ENCODE measurements at regions not wholly inside any gene's neighbourhood (a gene's known extent, or its start where the extent isn't known, plus 50 kb on each side); places are given as distances from the start of the nearest gene placed in this dataset.

DNA sequence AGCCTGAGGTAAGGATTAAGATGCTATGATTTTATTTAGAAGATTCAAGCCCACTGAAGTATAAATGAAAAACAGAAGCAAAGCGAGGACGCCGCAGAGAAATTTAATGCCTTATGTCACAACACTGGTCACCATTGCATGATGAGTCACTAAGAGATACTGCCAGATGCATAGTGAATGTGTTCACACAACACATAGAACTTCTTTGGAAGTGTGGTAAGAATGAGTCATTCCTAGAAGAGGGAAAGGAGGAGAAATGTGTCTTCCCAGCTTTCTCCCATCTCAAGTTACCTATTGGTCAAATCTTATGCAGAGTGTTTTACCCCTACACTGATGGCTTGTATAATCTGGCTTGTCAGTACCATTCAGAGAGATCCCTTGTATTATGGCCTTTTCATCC is 465.3 kb upstream of the ARRDC3 start:
- Histone ChIP-seq H3K27ac (ENCODE audit: low read depth, low read length) (no peak overlapping the region), H3K9me3 (ENCODE audit: low read length) (no peaks in the 10 kb centered on the region), H3K36me3 (ENCODE audit: insufficient read depth, low read length) (no peaks in the 10 kb centered on the region), H3K4me3 (ENCODE audit: low read depth in 1 of 2, low read length in 2 of 2) (no peak overlapping the region), H3K9ac (ENCODE audit: low read length) (no peak overlapping the region), H3K27me3 (ENCODE audit: control insufficient read depth in 1 of 2, insufficient read depth in 2 of 2, low read length in 2 of 2) (no peaks in the 10 kb centered on the region), H3K4me1 (ENCODE audit: insufficient read depth, low read length) (no peaks in the 10 kb centered on the region)

DNA sequence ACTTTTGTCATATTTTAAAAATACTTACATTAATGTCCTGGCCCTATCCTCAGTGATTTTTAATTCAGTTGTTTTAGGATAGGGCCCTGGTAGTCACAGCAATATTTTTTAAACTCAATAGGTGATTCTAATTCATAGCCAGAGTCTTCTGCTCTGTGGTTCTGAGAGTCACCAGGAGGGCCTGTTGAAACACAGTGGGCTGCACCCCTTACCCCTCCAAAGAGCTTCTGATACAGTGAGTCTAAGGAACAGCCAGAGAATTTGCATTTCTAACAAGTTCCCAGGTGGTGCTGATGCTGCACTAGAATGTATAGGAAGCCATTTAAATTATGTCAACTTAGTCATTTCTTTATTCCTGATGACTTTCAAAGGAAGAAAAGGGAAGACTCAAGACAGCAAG is 458.3 kb upstream of the ARRDC3 start:
- H3K27me3 ChIP-seq (ENCODE audit: control insufficient read depth in 1 of 2, insufficient read depth in 2 of 2, low read length in 2 of 2): no peaks in the 10 kb centered on the region
- H3K4me1 ChIP-seq (ENCODE audit: insufficient read depth, low read length): no peaks in the 10 kb centered on the region
- no peak overlapping the region for H3K4me3 ChIP-seq (ENCODE audit: low read depth in 1 of 2, low read length in 2 of 2)
- no peak overlapping the region for H3K9ac ChIP-seq (ENCODE audit: low read length)
- no peak overlapping the region for H3K27ac ChIP-seq (ENCODE audit: low read depth, low read length)
- no peaks in the 10 kb centered on the region for H3K36me3 ChIP-seq (ENCODE audit: insufficient read depth, low read length)
- no peaks in the 10 kb centered on the region for H3K9me3 ChIP-seq (ENCODE audit: low read length)

DNA sequence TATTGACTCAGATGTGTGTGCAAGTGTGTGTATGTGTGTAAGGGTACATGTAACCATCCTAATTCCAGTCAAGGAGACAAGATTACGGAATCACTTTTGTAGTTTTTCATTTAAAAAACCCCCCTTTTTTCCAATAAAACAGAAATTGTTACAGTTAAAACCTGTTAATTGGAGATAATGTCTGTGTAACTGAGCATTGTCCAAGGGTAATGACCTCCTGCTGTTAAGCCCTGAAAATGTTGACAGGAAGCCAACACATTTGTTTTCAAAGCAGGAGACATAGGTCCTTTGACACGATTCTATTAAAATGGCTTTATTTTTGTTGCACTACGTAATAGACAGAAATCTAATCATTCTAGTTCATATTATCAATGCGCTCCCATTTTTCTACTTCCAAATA is 457.3 kb upstream of the ARRDC3 start:
- Histone ChIP-seq H3K27me3 (ENCODE audit: control insufficient read depth in 1 of 2, insufficient read depth in 2 of 2, low read length in 2 of 2) (no peaks in the 10 kb centered on the region), H3K9me3 (ENCODE audit: low read length) (no peaks in the 10 kb centered on the region), H3K4me1 (ENCODE audit: insufficient read depth, low read length) (no peaks in the 10 kb centered on the region), H3K27ac (ENCODE audit: low read depth, low read length) (no peak overlapping the region), H3K4me3 (ENCODE audit: low read depth in 1 of 2, low read length in 2 of 2) (no peak overlapping the region), H3K36me3 (ENCODE audit: insufficient read depth, low read length) (no peaks in the 10 kb centered on the region), H3K9ac (ENCODE audit: low read length) (no peak overlapping the region)

DNA sequence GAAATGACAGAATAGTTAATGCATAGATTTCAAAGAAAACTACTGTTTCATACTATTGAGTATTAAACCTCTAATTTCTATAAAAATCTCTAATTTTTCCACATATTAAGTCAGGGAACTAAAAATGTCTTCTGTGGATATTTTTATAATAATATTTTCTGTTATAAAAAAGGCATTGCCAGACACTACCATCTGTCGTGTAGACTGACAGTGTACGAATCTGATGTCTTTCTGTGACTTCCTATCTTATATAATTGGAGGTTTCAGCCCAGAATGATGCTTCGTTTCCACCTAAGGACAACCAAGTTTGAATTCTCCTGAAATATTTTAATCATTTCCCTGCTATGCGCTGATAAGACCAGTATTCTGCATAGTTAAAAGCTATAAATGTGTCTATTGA is 456.6 kb upstream of the ARRDC3 start:
- H3K4me3 ChIP-seq (ENCODE audit: low read depth in 1 of 2, low read length in 2 of 2): no peak overlapping the region
- H3K27ac ChIP-seq (ENCODE audit: low read depth, low read length): no peak overlapping the region
- H3K4me1 ChIP-seq (ENCODE audit: insufficient read depth, low read length): no peaks in the 10 kb centered on the region
- no peaks in the 10 kb centered on the region for H3K9me3 ChIP-seq (ENCODE audit: low read length)
- H3K9ac ChIP-seq (ENCODE audit: low read length): no peak overlapping the region
- no peaks in the 10 kb centered on the region for H3K36me3 ChIP-seq (ENCODE audit: insufficient read depth, low read length)
- H3K27me3 ChIP-seq (ENCODE audit: control insufficient read depth in 1 of 2, insufficient read depth in 2 of 2, low read length in 2 of 2): no peaks in the 10 kb centered on the region

DNA sequence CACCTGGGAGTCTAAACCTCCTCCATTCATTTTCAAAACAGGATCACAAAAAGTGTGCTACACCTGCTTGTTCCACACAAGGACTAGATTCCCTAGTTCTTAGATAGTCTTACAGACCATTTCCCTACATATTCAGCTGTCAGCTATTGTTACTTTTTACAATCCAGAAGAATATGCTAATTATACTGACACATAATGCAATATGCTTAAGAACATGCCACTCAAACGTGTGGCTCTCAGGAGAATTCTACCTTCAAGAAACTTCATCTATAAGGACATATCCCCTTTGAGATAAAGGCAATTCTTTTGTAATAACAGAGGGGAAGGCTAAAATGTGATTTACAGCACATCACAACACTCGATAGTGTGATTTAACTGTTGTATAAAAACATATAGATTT is 456.1 kb upstream of the ARRDC3 start:
- Histone ChIP-seq H3K9ac (ENCODE audit: low read length) (no peak overlapping the region), H3K27me3 (ENCODE audit: control insufficient read depth in 1 of 2, insufficient read depth in 2 of 2, low read length in 2 of 2) (no peaks in the 10 kb centered on the region), H3K27ac (ENCODE audit: low read depth, low read length) (no peak overlapping the region), H3K9me3 (ENCODE audit: low read length) (no peaks in the 10 kb centered on the region), H3K4me3 (ENCODE audit: low read depth in 1 of 2, low read length in 2 of 2) (no peak overlapping the region), H3K36me3 (ENCODE audit: insufficient read depth, low read length) (no peaks in the 10 kb centered on the region), H3K4me1 (ENCODE audit: insufficient read depth, low read length) (no peaks in the 10 kb centered on the region)

DNA sequence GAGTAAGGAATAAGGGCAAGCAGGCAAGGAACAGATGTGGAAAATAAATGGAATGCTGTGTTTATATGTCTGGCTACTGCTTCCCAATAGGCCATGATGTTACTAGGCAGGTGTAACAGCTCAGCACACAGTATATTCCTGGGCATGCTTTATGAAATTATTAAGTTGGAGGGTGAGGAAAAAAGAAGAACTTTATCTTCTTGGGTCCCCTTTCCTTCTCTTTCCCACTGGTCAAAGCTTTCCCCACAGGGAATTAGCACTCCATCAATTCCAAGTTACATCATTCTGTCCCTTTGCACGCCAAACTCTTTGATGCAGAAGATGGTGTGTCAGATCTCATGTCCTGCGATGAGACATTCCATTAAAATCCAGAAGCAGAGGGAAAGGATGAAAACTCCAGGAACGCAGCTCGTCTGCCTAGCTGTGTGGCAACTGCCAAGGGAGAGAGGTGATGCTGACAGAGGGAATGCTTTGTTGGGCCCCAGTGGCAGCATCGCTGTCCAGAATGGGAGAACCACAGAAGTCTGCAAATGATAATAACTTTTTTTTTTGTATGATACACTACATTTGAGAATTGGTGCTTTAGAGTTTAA is 447.3 kb upstream of the ARRDC3 start:
- Histone ChIP-seq H3K36me3 (ENCODE audit: insufficient read depth, low read length) (no peaks in the 10 kb centered on the region), H3K27ac (ENCODE audit: low read depth, low read length) (no peak overlapping the region), H3K4me3 (ENCODE audit: low read depth in 1 of 2, low read length in 2 of 2) (no peak overlapping the region), H3K27me3 (ENCODE audit: control insufficient read depth in 1 of 2, insufficient read depth in 2 of 2, low read length in 2 of 2) (no peaks in the 10 kb centered on the region), H3K4me1 (ENCODE audit: insufficient read depth, low read length) (no peaks in the 10 kb centered on the region), H3K9ac (ENCODE audit: low read length) (no peak overlapping the region), H3K9me3 (ENCODE audit: low read length) (no peaks in the 10 kb centered on the region)

DNA sequence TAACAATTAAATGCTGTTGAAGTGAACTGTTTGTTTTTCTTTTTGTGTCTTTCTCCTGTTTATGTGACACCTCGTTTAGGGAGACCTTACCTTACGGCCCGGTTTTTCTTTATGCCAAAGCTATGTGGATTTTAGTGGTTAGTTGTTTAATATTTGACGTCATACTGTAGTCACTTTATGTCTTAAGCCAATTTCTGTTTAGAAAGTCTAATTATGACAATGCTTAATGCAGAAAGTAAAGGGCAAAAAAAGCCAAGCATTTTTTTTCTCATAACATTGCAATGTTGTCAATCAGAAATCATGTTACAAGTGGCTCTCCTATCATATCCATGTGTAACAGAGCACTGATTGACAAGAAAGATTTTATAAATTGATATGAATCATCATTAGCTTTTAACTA is 442.5 kb upstream of the ARRDC3 start:
- Histone ChIP-seq H3K4me3 (ENCODE audit: low read depth in 1 of 2, low read length in 2 of 2) (no peak overlapping the region), H3K4me1 (ENCODE audit: insufficient read depth, low read length) (no peaks in the 10 kb centered on the region), H3K36me3 (ENCODE audit: insufficient read depth, low read length) (no peaks in the 10 kb centered on the region), H3K27me3 (ENCODE audit: control insufficient read depth in 1 of 2, insufficient read depth in 2 of 2, low read length in 2 of 2) (no peaks in the 10 kb centered on the region), H3K9ac (ENCODE audit: low read length) (no peak overlapping the region), H3K27ac (ENCODE audit: low read depth, low read length) (no peak overlapping the region), H3K9me3 (ENCODE audit: low read length) (no peaks in the 10 kb centered on the region)

DNA sequence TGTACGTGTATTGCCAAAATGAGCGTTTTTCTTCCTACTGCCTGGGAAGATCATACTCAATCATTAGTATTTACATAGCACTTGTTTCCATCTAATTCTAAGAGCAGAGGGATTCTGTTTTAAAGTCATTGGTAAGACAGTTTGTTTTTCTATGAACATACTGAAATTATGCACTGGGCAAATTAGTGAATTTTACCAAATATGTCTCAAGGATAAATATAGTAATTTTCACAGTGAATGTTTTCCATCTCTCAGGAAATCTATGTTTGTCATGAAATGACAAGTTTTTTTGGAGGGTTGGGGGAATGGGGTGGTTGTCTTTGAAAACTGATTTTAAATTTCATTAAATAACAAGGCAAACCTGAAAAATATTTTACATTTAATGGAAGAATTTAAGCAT is 441.3 kb upstream of the ARRDC3 start:
- Histone ChIP-seq H3K27ac (ENCODE audit: low read depth, low read length) (no peak overlapping the region), H3K4me1 (ENCODE audit: insufficient read depth, low read length) (no peaks in the 10 kb centered on the region), H3K9me3 (ENCODE audit: low read length) (no peaks in the 10 kb centered on the region), H3K4me3 (ENCODE audit: low read depth in 1 of 2, low read length in 2 of 2) (no peak overlapping the region), H3K36me3 (ENCODE audit: insufficient read depth, low read length) (no peaks in the 10 kb centered on the region), H3K27me3 (ENCODE audit: control insufficient read depth in 1 of 2, insufficient read depth in 2 of 2, low read length in 2 of 2) (no peaks in the 10 kb centered on the region), H3K9ac (ENCODE audit: low read length) (no peak overlapping the region)

DNA sequence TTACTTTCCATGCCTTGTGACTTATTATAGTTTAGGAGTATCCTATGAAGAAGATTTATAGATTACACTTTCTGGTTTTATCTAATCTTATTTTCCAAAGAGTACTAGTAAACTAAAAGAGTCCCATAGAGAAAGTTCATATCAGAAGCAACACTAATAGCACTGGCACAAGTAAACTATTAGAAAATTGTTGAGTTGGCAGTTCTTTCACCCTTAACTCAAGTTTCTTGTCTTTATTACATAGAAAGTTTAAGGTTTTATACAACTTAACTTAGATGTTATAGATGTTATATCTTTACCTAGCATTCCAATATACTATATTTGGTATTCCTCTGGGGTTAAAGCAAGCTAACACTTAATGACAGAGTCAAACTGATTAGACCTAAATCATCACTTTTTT is 437.8 kb upstream of the ARRDC3 start:
- Histone ChIP-seq H3K27me3 (ENCODE audit: control insufficient read depth in 1 of 2, insufficient read depth in 2 of 2, low read length in 2 of 2) (no peaks in the 10 kb centered on the region), H3K4me3 (ENCODE audit: low read depth in 1 of 2, low read length in 2 of 2) (no peak overlapping the region), H3K9ac (ENCODE audit: low read length) (no peak overlapping the region), H3K36me3 (ENCODE audit: insufficient read depth, low read length) (no peaks in the 10 kb centered on the region), H3K4me1 (ENCODE audit: insufficient read depth, low read length) (no peaks in the 10 kb centered on the region), H3K27ac (ENCODE audit: low read depth, low read length) (no peak overlapping the region), H3K9me3 (ENCODE audit: low read length) (no peaks in the 10 kb centered on the region)

DNA sequence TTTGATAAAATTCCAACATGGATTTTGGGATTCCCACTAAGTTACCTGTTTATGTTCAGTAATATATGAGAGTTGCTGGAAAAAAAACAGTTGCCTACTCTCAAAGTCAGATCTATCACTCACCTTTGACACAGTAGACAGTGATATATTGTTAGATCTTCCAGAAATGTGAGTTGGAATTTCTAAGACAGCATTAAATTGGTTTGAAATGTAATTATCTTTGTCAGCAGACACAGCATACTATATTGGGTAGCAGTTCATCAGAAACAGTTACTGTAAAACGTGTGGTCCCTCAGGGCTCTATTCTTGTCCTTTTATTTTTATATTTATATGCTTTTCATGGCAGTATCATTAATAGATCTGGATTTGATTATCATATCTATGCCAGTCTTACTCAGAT is 433.6 kb upstream of the ARRDC3 start:
- Histone ChIP-seq H3K9me3 (ENCODE audit: low read length) (no peaks in the 10 kb centered on the region), H3K36me3 (ENCODE audit: insufficient read depth, low read length) (no peaks in the 10 kb centered on the region), H3K27me3 (ENCODE audit: control insufficient read depth in 1 of 2, insufficient read depth in 2 of 2, low read length in 2 of 2) (no peaks in the 10 kb centered on the region), H3K27ac (ENCODE audit: low read depth, low read length) (no peak overlapping the region), H3K9ac (ENCODE audit: low read length) (no peak overlapping the region), H3K4me3 (ENCODE audit: low read depth in 1 of 2, low read length in 2 of 2) (no peak overlapping the region), H3K4me1 (ENCODE audit: insufficient read depth, low read length) (no peaks in the 10 kb centered on the region)

DNA sequence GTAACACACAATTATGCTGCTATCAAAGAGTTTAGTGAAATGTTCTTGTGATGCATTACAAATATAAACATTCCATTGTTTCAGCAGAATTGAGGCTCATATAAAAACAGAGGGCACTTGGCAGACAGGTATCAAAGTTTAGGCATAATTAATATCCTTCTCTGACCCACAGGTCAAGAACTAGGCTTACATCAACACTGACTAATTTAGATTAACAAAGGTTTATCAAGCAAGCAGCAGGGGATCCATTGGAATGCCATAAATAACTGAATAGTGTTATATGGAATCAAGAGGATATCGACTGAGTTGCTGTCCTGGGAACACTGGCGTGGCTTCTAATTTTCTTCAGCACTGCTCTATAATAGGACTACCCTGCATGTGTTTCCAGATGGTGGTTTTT is 414.5 kb upstream of the ARRDC3 start:
- no peaks in the 10 kb centered on the region for H3K9me3 ChIP-seq (ENCODE audit: low read length)

DNA sequence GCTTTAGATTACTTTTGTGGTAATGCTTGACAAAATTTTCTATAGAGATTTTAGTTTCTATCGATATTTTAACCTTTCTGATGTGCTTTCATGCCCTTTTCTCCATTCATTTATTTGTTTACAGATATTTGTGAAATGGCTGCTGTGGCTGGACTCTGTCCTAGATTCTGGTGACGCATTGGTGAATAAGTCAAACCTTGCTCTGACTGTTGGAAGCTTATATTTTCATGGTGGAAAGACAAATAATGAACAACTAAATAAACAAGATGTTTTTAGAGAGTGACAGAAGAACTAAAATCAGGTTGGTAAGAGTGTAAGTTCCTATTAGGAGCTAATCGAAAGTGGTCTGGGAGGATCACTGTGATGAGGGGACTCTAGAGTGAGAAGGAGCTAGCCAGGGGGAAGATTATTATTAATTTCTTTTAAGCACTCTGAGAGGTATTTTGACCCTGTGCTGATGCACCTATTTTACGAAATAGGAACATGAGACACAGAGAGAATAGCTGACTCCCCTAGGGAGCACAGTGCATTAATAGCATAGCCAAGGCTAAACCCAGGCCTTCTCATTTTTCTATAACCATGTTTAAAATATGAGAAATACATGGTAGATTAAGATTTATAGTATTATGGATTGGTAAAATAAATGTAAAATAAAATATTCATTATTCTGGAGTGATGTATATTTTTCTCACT is 411.9 kb upstream of the ARRDC3 start:
- Histone ChIP-seq H3K36me3 (ENCODE audit: insufficient read depth, low read length) (no peaks in the 10 kb centered on the region), H3K27ac (ENCODE audit: low read depth, low read length) (no peak overlapping the region), H3K4me1 (ENCODE audit: insufficient read depth, low read length) (no peaks in the 10 kb centered on the region), H3K9ac (ENCODE audit: low read length) (no peak overlapping the region), H3K4me3 (ENCODE audit: low read depth in 1 of 2, low read length in 2 of 2) (no peak overlapping the region), H3K27me3 (ENCODE audit: control insufficient read depth in 1 of 2, insufficient read depth in 2 of 2, low read length in 2 of 2) (no peaks in the 10 kb centered on the region), H3K9me3 (ENCODE audit: low read length) (no peaks in the 10 kb centered on the region)

More for the DNA sequence above, 414.5 kb upstream of the ARRDC3 start:
- Histone ChIP-seq H3K9ac (ENCODE audit: low read length) (no peak overlapping the region), H3K4me1 (ENCODE audit: insufficient read depth, low read length) (no peaks in the 10 kb centered on the region), H3K4me3 (ENCODE audit: low read depth in 1 of 2, low read length in 2 of 2) (no peak overlapping the region), H3K27me3 (ENCODE audit: control insufficient read depth in 1 of 2, insufficient read depth in 2 of 2, low read length in 2 of 2) (no peaks in the 10 kb centered on the region), H3K36me3 (ENCODE audit: insufficient read depth, low read length) (no peaks in the 10 kb centered on the region), H3K27ac (ENCODE audit: low read depth, low read length) (no peak overlapping the region)

Data from muscle layer of colon (tissue), 2 donors.